Activated effector memory CD4-positive, alpha-beta T cell treated with Interleukin-2 at 50 U/mL for 16 hours (primary cell): ENCODE measurements at regions not wholly inside any gene's neighbourhood (a gene's known extent, or its start where the extent isn't known, plus 50 kb on each side); places are given as distances from the start of the nearest gene placed in this dataset.
"Not testable (repeated sequence)": the region's sequence is repeated elsewhere in the genome, so short reads cannot be mapped to it uniquely, and the experiment has no call there.

Source experiments
- DNase-seq: peaks from one replicate; pipeline ENCODE4 v3.0.0-alpha.2; 2020

GRCh38 chr17:33862772-33863602, 392.1 kb upstream of the CCL2 start:
- DNase-seq = no peak

- no peak for DNase-seq
Measured at GRCh38 chr17:33864758-33865229, 390.3 kb upstream of the CCL2 start.

- no peak for DNase-seq
Measured at GRCh38 chr17:33868899-33869298, 386.2 kb upstream of the CCL2 start.

- DNase-seq = no peak
Measured at GRCh38 chr17:33870936-33871335, 384.1 kb upstream of the CCL2 start.

GRCh38 chr17:33871720-33872540, 383.2 kb upstream of the CCL2 start:
- DNase-seq = no peak

GRCh38 chr17:33873201-33873617, 381.9 kb upstream of the CCL2 start:
- no peak for DNase-seq

- no peak for DNase-seq
Measured at GRCh38 chr17:33874617-33875060, 380.4 kb upstream of the CCL2 start.

- DNase-seq = no peak
Measured at GRCh38 chr17:33875973-33876372, 379.1 kb upstream of the CCL2 start.

GRCh38 chr17:33882273-33882672, 372.8 kb upstream of the CCL2 start:
- not testable (repeated sequence) for DNase-seq

- DNase-seq = not testable (repeated sequence)
Measured at GRCh38 chr17:33882677-33883076, 372.4 kb upstream of the CCL2 start.

- DNase-seq = no peak
Measured at GRCh38 chr17:33888455-33888854, 366.6 kb upstream of the CCL2 start.

- no peak for DNase-seq
Measured at GRCh38 chr17:33889040-33889439, 366.0 kb upstream of the CCL2 start.

- no peak for DNase-seq
Measured at GRCh38 chr17:33889766-33890165, 365.3 kb upstream of the CCL2 start.

GRCh38 chr17:33892717-33893591, 362.1 kb upstream of the CCL2 start:
- no peak for DNase-seq

- DNase-seq = no peak
Measured at GRCh38 chr17:33895491-33895890, 359.6 kb upstream of the CCL2 start.

GRCh38 chr17:33896263-33896662, 358.8 kb upstream of the CCL2 start:
- DNase-seq = no peak

- DNase-seq = no peak
Measured at GRCh38 chr17:33901085-33901484, 354.0 kb upstream of the CCL2 start.

- no peak for DNase-seq
Measured at GRCh38 chr17:33902901-33903449, 352.1 kb upstream of the CCL2 start.

- DNase-seq = no peak
Measured at GRCh38 chr17:33904476-33904875, 350.6 kb upstream of the CCL2 start.

GRCh38 chr17:33905338-33905800, 349.7 kb upstream of the CCL2 start:
- no peak for DNase-seq

GRCh38 chr17:33908363-33909064, 346.6 kb upstream of the CCL2 start:
- DNase-seq = no peak
